MM.1S (cell line): ENCODE measurements at regions not wholly inside any gene's neighbourhood (a gene's known extent, or its start where the extent isn't known, plus 50 kb on each side); places are given as distances from the start of the nearest gene placed in this dataset.

ENCODE experiments used
- EZH2 ChIP-seq: fragments of 300-600 bp; sonication (generic); optimal IDR thresholded peaks from 2 replicates; pipeline ENCODE3; 2017; ENCODE audit warnings: low read depth, mild to moderate bottlenecking, antibody characterized with exemption, low read length, mixed read lengths
- EZH2phosphoT487 ChIP-seq: fragments of 300-600 bp; sonication (generic); IDR thresholded peaks from 2 replicates; pipeline ENCODE4 v1.6.1; 2018; ENCODE audit warnings: antibody characterized with exemption, low read length
- TF ChIP-seq, protein P1 (sequence below): fragments of 300-600 bp; sonication (generic); IDR thresholded peaks from 2 replicates; pipeline ENCODE4 v1.5.1; 2016; ENCODE audit warnings: antibody characterized with exemption, low read length, mixed read lengths

DNA sequence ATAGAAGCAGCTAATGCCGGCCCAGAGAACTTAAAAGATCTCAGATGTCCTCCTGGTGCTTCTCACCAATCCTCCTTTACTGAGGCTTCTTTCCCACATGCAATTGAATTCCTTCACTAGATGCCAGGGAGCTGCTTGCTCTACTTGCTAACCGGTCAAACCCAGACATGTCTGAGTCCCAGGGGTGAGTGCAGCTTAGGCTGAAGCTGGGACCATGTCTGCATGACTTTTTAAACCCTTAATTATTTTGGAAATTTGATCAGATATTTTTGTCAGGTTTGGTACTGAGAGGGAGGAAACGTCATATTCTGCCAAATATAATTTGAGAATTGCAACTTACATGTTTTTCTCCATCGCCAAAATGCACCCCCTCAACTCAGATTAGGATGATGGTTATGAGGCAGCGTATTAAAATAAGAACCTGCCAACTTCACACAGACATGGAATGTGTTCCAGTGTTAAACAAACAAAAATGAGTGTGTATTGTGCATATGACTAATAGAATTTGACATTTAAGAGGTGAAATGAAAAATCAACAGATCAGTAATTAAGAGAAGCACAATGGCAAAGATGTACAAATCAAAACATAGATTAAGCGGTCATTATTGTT lies 529.5 kb downstream of the ETS1 start:
- TF ChIP-seq, protein P1, sequence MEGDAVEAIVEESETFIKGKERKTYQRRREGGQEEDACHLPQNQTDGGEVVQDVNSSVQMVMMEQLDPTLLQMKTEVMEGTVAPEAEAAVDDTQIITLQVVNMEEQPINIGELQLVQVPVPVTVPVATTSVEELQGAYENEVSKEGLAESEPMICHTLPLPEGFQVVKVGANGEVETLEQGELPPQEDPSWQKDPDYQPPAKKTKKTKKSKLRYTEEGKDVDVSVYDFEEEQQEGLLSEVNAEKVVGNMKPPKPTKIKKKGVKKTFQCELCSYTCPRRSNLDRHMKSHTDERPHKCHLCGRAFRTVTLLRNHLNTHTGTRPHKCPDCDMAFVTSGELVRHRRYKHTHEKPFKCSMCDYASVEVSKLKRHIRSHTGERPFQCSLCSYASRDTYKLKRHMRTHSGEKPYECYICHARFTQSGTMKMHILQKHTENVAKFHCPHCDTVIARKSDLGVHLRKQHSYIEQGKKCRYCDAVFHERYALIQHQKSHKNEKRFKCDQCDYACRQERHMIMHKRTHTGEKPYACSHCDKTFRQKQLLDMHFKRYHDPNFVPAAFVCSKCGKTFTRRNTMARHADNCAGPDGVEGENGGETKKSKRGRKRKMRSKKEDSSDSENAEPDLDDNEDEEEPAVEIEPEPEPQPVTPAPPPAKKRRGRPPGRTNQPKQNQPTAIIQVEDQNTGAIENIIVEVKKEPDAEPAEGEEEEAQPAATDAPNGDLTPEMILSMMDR = no peak
- TF ChIP-seq EZH2 (no peak), EZH2phosphoT487 (no peak)
